ENCODE measurements at regions not wholly inside any gene's neighbourhood (a gene's known extent, or its start where the extent isn't known, plus 50 kb on each side); places are given as distances from the start of the nearest gene placed in this dataset.

- H4K20me1 ChIP-seq (replicated peaks; ENCODE audit: insufficient read depth), result no peaks in the 10 kb centered on the region
- no peaks in the 10 kb centered on the region; the same call in 1 of the 2 replicates for H3K9me2 ChIP-seq (ENCODE audit: insufficient read depth)
- H3K27ac ChIP-seq (ENCODE audit: low read depth), result no peak overlapping the region
- ATAC-seq, result peak; percentile 85
- no peak overlapping the region for H3K4me3 ChIP-seq
- H3K4me2 ChIP-seq, result no peak overlapping the region
- Mint-ChIP-seq H3K27ac (no peak overlapping the region), H3K9me3 (no peaks in the 10 kb centered on the region; the same call in 1 of the 3 replicates), H3K27me3 (ENCODE audit: insufficient read depth, low read depth, poor library complexity) (peaks cover 1% of the 10 kb centered on the region), H3K4me3 (no peak overlapping the region), H3K36me3 (ENCODE audit: low read depth) (no peaks in the 10 kb centered on the region), H3K4me1 (peaks cover 9% of the 10 kb centered on the region)
- H3K79me2 ChIP-seq (replicated peaks; ENCODE audit: insufficient read depth), result no peaks in the 10 kb centered on the region
- TF ChIP-seq EZH2 (IDR thresholded peaks at IDR 0.05; ENCODE audit: low read depth, unreplicated experiment) (no peak), ZNF462 (CRISPR knock-in tag; IDR thresholded peaks at IDR 0.05) (no peak), STAT1 (IDR thresholded peaks at IDR 0.05; ENCODE audit: unreplicated experiment) (no peak), ETS1 (IDR thresholded peaks at IDR 0.05) (no peak), EZH2phosphoT487 (IDR thresholded peaks at IDR 0.05; ENCODE audit: unreplicated experiment) (no peak), POLR2AphosphoS5 (IDR thresholded peaks at IDR 0.05; ENCODE audit: low read depth) (no peak), REST (IDR thresholded peaks at IDR 0.05; ENCODE audit: unreplicated experiment) (no peak), CREB1 (CRISPR knock-in tag; IDR thresholded peaks at IDR 0.05; ENCODE audit: low read depth) (no peak), CTCF (conservative IDR thresholded peaks at IDR 0.05; ENCODE audit: low read depth in 2 of 2) (no peak), ZNF331 (CRISPR knock-in tag; IDR thresholded peaks at IDR 0.05; ENCODE audit: low read depth) (no peak), ZNF114 (CRISPR knock-in tag; IDR thresholded peaks at IDR 0.05) (no peak), JUNB (IDR thresholded peaks at IDR 0.05; ENCODE audit: unreplicated experiment) (no peak), NANOG (IDR thresholded peaks at IDR 0.05; ENCODE audit: borderline replicate concordance) (no peak)
- 0 out of 2 replicates have a peak overlapping the region, but pooled peaks have one; percentile 0 for H2AFZ ChIP-seq
- no peaks in the 10 kb centered on the region; the same call in 1 of the 2 replicates for H3K4me1 ChIP-seq (ENCODE audit: insufficient read depth)
- no peaks in the 10 kb centered on the region for H3K27me3 ChIP-seq (ENCODE audit: insufficient read depth)
- H3F3A ChIP-seq (replicated peaks; ENCODE audit: low read depth), result no peaks in the 10 kb centered on the region
- H3K36me3 ChIP-seq (ENCODE audit: insufficient read depth), result no peaks in the 10 kb centered on the region
- DNase-seq (ENCODE audit: low spot score), result peak; percentile 38
These were observed 292.1 kb downstream of the SPRY2 start for GRCh38 chr13:80048802-80049201.

Data from GM23338 (cell line).